GM12864 (cell line): ENCODE measurements at regions not wholly inside any gene's neighbourhood (a gene's known extent, or its start where the extent isn't known, plus 50 kb on each side); places are given as distances from the start of the nearest gene placed in this dataset.
"Not testable (repeated sequence)": the region's sequence is repeated elsewhere in the genome, so short reads cannot be mapped to it uniquely, and the experiment has no call there.

Experiments
- DNase-seq: peaks from one replicate; pipeline ENCODE4 v3.0.0-alpha.2; 2011; ENCODE audit warnings: low read depth
- H3K4me3 ChIP-seq: 2 replicates; pipeline ENCODE4 v1.5.1; 2011; ENCODE audit warnings: mild to moderate bottlenecking, low read depth, low read length, control low read depth
- CTCF ChIP-seq: IDR thresholded peaks from 2 replicates; pipeline ENCODE4 v1.5.1; 2011; ENCODE audit warnings: low read depth, mild to moderate bottlenecking, moderate library complexity, low read length, control low read depth, inconsistent platforms; ENCODE audit errors: missing control alignments

- TF ChIP-seq CTCF, result no peak
- DNase-seq, result no peak
- H3K4me3 ChIP-seq, result no peak overlapping the region
Observed at GRCh38 chr1:68805097-68805641, 308.3 kb upstream of the DEPDC1 start.

- no peak for TF ChIP-seq CTCF
- DNase-seq, result no peak
- no peak overlapping the region for H3K4me3 ChIP-seq
Observed at GRCh38 chr1:68808351-68808750, 311.5 kb upstream of the DEPDC1 start.

GRCh38 chr1:68811806-68812205 is 314.9 kb upstream of the DEPDC1 start:
- TF ChIP-seq CTCF, result no peak
- H3K4me3 ChIP-seq, result no peak overlapping the region
- no peak for DNase-seq

GRCh38 chr1:68812333-68812732 is 315.5 kb upstream of the DEPDC1 start:
- no peak overlapping the region for H3K4me3 ChIP-seq
- DNase-seq, result no peak
- TF ChIP-seq CTCF, result no peak

GRCh38 chr1:68814067-68814466 is 317.2 kb upstream of the DEPDC1 start:
- no peak for DNase-seq
- H3K4me3 ChIP-seq, result no peak overlapping the region
- TF ChIP-seq CTCF, result no peak

- no peak overlapping the region for H3K4me3 ChIP-seq
- no peak for DNase-seq
- no peak for TF ChIP-seq CTCF
Observed at GRCh38 chr1:68815632-68816031, 318.8 kb upstream of the DEPDC1 start.

- not testable (repeated sequence) for H3K4me3 ChIP-seq, DNase-seq
Observed at GRCh38 chr1:68817505-68818210, 320.8 kb upstream of the DEPDC1 start.
